PC-3 (cell line): ENCODE measurements at regions not wholly inside any gene's neighbourhood (a gene's known extent, or its start where the extent isn't known, plus 50 kb on each side); places are given as distances from the start of the nearest gene placed in this dataset.

ENCODE experiments used
- ATAC-seq: fragments of 200-7000 bp; cut with Tn5 transposase; 2 replicates; pipeline ENCODE4 v1.9.1; 2020; ENCODE audit warnings: mild to moderate bottlenecking, moderate library complexity
- BruUV-seq: library from RNA; stranded (reverse); fragments of 400-500 nt; replicated peaks from 2 replicates; lab custom pipeline; 2021; lab: Mats Ljungman, UMichigan
- CTCF ChIA-PET: fragments of 300-600 bp; sonication (Branson Sonifier 250); formaldehyde crosslinking; loops from one replicate; lab custom pipeline; 2022; ENCODE audit warnings: antibody characterized with exemption; lab: Charles Lee
- POLR2A ChIA-PET: fragments of 300-600 bp; sonication (Branson Sonifier 250); formaldehyde crosslinking; loops from one replicate; lab custom pipeline; 2022; ENCODE audit warnings: antibody characterized with exemption; ENCODE audit not compliant: unreplicated experiment; lab: Charles Lee
- DNase-seq: peaks from one replicate; pipeline ENCODE4 v3.0.0-alpha.2; 2015
- H2AFZ ChIP-seq: fragments of 300-600 bp; sonication (generic); 2 replicates; pipeline ENCODE4 v1.6.0; 2016; ENCODE audit warnings: antibody characterized with exemption, low read length
- H3F3A ChIP-seq: fragments of 300-600 bp; sonication (generic); one replicate; pipeline ENCODE4 v1.6.0; 2017; ENCODE audit warnings: antibody characterized with exemption, low read length, control low read depth, mild to moderate bottlenecking; ENCODE audit not compliant: unreplicated experiment
- H3K27ac ChIP-seq: fragments of 300-600 bp; sonication (generic); 2 replicates; pipeline ENCODE4 v1.5.1; 2016; ENCODE audit warnings: mild to moderate bottlenecking, low read length
- H3K27me3 ChIP-seq: fragments of 300-600 bp; sonication (generic); 2 replicates; pipeline ENCODE4 v1.6.1; 2016; ENCODE audit warnings: low read length, mixed read lengths
- H3K36me3 ChIP-seq: fragments of 300-600 bp; sonication (generic); 2 replicates; pipeline ENCODE4 v1.6.1; 2016; ENCODE audit warnings: low read depth, mixed run types, low read length, mixed read lengths
- H3K4me1 ChIP-seq: fragments of 300-600 bp; sonication (generic); 2 replicates; pipeline ENCODE4 v1.5.1; 2016; ENCODE audit warnings: low read length; ENCODE audit not compliant: insufficient read depth
- H3K4me2 ChIP-seq: fragments of 300-600 bp; sonication (generic); 2 replicates; pipeline ENCODE4 v1.6.0; 2016; ENCODE audit warnings: low read length
- H3K4me3 ChIP-seq: fragments of 300-600 bp; sonication (generic); 2 replicates; pipeline ENCODE4 v1.5.1; 2016; ENCODE audit warnings: mild to moderate bottlenecking, low read length, mixed read lengths
- H3K79me2 ChIP-seq: fragments of 300-600 bp; sonication (generic); 2 replicates; pipeline ENCODE4 v1.6.1; 2017; ENCODE audit warnings: low read length, mixed read lengths
- H3K9ac ChIP-seq: fragments of 300-600 bp; sonication (generic); 2 replicates; pipeline ENCODE4 v1.6.0; 2016; ENCODE audit warnings: mild to moderate bottlenecking, low read length
- H3K9me2 ChIP-seq: fragments of 300-600 bp; sonication (generic); replicated peaks from 2 replicates; pipeline ENCODE4 v1.6.1; 2016; ENCODE audit warnings: mixed run types, low read length, mixed read lengths
- H3K9me3 ChIP-seq: fragments of 300-600 bp; sonication (generic); 2 replicates; pipeline ENCODE4 v1.6.1; 2016; ENCODE audit warnings: low read length, mixed read lengths
- H4K20me1 ChIP-seq: fragments of 300-600 bp; sonication (generic); 2 replicates; pipeline ENCODE4 v1.6.1; 2016; ENCODE audit warnings: low read length, mixed read lengths
- CTCF ChIP-seq: fragments of 300-600 bp; sonication (generic); conservative IDR thresholded peaks from 2 replicates; pipeline ENCODE4 v1.5.1; 2017; ENCODE audit warnings: antibody characterized with exemption, low read depth, mild to moderate bottlenecking, low read length
- EZH2 ChIP-seq: fragments of 300-600 bp; sonication (generic); IDR thresholded peaks from one replicate; pipeline ENCODE4 v1.6.1; 2017; ENCODE audit warnings: antibody characterized with exemption, mild to moderate bottlenecking, low read length; ENCODE audit not compliant: unreplicated experiment
- EZH2phosphoT487 ChIP-seq: fragments of 300-600 bp; sonication (generic); IDR thresholded peaks from 2 replicates; pipeline ENCODE4 v1.6.1; 2018; ENCODE audit warnings: mild to moderate bottlenecking, antibody characterized with exemption, low read length, borderline replicate concordance
- intact Hi-C: fragments of 100-400 bp; cut with micrococcal nuclease; formaldehyde crosslinking; loops from 2 replicates; pipeline ENCODE4 v1.9.0; 2023

GRCh38 chr2:163997466-163997865 is 261.7 kb upstream of the FIGN start:
- Histone ChIP-seq H3K9me3 (no peaks in the 10 kb centered on the region), H3F3A (no peaks in the 10 kb centered on the region), H3K4me2 (no peak overlapping the region), H3K9ac (no peak overlapping the region), H3K4me1 (no peaks in the 10 kb centered on the region), H2AFZ (no peak overlapping the region), H3K9me2 (no peaks in the 10 kb centered on the region), H3K36me3 (no peaks in the 10 kb centered on the region), H3K27me3 (peaks cover 62% of the 10 kb centered on the region), H4K20me1 (no peaks in the 10 kb centered on the region), H3K27ac (no peak overlapping the region), H3K79me2 (no peaks in the 10 kb centered on the region), H3K4me3 (no peak overlapping the region)
- TF ChIP-seq EZH2phosphoT487 (no peak), CTCF (no peak), EZH2 (no peak)
- ChIA-PET CTCF (no interaction called here), POLR2A (interaction anchor here (0.7 kb wide), 1 partner anchor 33 kb away, joined by 3 read pairs; no protein-coding TSS in a partner anchor)
- DNase-seq (no peak), ATAC-seq (no peak)
- intact Hi-C loops: no loop called here
- no TSS peak for BruUV-seq

GRCh38 chr2:163990541-163990940 is 254.7 kb upstream of the FIGN start:
- H3K9me2 ChIP-seq: no peaks in the 10 kb centered on the region
- ATAC-seq: no peak
- CTCF ChIA-PET: no interaction called here

More at GRCh38 chr2:163990541-163990940, 254.7 kb upstream of the FIGN start:
- intact Hi-C loops: no loop called here
- DNase-seq: no peak
- Histone ChIP-seq H3K9ac (no peak overlapping the region), H3K4me2 (no peak overlapping the region), H3K9me3 (no peaks in the 10 kb centered on the region), H3K79me2 (no peaks in the 10 kb centered on the region), H3K36me3 (no peaks in the 10 kb centered on the region), H2AFZ (no peak overlapping the region), H3K4me3 (no peak overlapping the region), H3F3A (no peaks in the 10 kb centered on the region), H4K20me1 (no peaks in the 10 kb centered on the region), H3K27ac (no peak overlapping the region), H3K27me3 (peaks cover 59% of the 10 kb centered on the region), H3K4me1 (no peaks in the 10 kb centered on the region)
- POLR2A ChIA-PET: no interaction called here
- BruUV-seq: no TSS peak
- TF ChIP-seq CTCF (no peak), EZH2phosphoT487 (no peak), EZH2 (no peak)
